GM12874 (cell line): ENCODE measurements at regions not wholly inside any gene's neighbourhood (a gene's known extent, or its start where the extent isn't known, plus 50 kb on each side); places are given as distances from the start of the nearest gene placed in this dataset.

ENCODE experiments used
- TF ChIP-seq, protein P1 (sequence below): IDR thresholded peaks from 2 replicates; pipeline ENCODE4 v1.5.1; 2011; ENCODE audit warnings: low read depth, mild to moderate bottlenecking, control low read depth, low read length, moderate library complexity; ENCODE audit not compliant: insufficient read depth

DNA sequence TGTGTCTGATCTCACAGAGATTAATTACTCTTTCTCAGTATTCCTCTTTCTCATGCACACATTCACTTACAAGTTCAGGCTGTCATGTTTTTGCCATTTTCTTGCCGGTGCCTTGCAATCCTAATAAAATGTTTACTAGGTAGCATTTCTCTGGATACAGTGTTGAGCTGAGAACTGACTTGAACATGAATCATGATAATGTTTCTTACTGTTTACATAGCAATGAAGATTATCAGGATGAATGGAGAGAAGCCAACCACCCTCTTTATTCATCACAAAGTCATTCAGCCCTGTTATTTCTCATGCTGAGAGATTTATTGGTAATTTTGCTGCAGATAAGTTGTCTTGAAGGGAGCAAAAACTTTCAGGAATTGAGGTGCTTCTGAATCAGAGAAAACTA, 185.5 kb upstream of the ECI2 start:
- TF ChIP-seq, protein P1, sequence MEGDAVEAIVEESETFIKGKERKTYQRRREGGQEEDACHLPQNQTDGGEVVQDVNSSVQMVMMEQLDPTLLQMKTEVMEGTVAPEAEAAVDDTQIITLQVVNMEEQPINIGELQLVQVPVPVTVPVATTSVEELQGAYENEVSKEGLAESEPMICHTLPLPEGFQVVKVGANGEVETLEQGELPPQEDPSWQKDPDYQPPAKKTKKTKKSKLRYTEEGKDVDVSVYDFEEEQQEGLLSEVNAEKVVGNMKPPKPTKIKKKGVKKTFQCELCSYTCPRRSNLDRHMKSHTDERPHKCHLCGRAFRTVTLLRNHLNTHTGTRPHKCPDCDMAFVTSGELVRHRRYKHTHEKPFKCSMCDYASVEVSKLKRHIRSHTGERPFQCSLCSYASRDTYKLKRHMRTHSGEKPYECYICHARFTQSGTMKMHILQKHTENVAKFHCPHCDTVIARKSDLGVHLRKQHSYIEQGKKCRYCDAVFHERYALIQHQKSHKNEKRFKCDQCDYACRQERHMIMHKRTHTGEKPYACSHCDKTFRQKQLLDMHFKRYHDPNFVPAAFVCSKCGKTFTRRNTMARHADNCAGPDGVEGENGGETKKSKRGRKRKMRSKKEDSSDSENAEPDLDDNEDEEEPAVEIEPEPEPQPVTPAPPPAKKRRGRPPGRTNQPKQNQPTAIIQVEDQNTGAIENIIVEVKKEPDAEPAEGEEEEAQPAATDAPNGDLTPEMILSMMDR: no peak

DNA sequence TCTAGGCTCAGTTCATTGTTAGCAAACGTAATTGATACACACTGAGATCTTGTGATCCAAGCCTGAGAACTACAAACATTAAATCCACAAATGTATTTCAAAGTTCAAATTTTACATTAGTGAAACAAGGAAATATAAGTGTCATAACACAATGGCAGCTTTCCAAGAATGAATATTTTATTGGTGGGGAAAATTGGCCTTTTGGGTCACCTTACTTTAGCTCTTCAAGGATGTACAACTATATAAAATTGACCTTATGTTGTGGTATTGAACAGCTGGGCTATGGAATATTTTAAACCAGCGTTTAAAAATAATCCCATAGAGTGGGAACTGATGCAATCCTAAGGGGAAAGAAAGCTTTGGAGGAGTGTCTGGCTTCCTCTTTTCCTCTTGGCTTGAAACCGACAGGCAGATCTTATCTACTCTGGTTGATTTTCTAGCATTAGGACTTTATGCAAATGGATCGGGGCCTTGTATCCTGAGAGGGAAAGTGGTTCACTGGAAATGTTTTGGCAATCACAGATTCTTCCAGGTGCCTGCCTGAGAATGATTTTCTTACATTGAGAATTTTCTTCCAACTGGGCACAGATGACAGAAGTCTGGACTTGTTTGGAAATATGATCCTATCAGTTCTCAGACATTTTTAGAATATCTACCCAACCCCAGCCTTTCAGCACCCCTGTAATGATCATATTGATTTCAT, 184.8 kb upstream of the ECI2 start:
- TF ChIP-seq, protein P1: no peak

DNA sequence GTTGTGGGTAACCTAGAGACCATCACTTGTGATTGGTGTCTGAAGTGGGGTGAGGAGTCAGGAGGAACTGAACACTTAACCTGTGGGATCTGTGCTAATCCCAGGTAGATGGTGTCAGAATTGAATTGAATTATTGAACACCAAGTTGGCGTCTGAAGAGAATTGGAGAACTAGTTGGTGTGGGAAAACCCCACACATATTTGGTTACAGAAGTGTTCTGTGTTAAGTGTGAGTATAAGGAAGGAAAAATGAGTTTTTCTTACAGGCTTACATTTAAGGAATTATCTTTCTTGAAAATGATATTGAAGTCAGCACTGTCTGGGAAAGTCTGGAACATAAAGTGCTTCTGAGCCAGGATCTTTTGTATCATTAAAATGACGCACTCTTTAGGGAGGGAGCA, 182.9 kb upstream of the ECI2 start:
- TF ChIP-seq, protein P1: no peak

DNA sequence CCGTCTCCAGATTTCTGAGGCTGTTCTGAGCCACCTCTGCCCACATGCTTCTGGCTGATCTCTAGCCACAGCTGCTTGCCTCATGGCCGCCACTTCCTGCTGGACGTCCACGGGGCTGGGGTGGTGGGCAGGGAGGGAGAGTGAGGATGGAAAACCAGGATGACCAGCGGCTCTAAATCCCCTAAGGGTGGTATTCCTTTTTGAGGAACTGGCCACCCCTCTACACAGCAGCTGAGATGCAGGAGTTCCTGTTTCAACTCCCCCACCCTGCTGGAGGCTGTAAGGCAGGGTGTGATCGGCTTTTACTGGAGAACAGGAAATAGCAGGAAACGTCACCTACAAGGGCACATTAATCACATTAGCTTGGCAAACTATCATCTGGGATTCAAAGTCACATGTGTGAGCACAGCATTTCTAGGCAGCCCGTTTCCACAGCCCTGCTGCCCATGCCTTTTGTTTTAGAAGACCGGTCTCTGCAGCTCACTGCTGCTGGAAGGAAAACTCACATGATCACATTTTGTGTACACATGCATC, 181.6 kb upstream of the ECI2 start:
- TF ChIP-seq, protein P1: no peak

DNA sequence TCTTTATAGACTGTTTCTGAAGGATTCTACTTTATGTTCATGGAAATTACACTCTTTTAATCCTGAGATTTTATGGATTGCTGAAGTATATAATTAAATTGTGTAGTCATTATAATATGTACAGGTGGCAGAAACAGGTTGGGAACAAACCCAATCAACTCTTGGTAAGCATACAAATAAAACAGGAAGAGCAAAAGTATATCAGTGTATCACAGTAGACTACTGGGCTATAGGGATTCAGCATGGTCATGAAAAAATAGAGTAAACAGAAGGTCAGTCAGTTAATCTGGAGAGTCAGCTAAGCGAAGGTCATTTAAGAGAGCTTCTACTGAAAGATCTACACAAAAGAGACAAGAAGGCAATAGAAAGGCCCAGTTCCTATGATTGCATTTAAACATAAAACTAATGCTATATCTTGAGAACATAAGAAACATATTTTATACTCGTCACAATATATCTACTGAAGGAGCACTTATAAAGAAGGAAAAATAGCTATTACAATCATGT, 178.9 kb upstream of the ECI2 start:
- TF ChIP-seq, protein P1: no peak

DNA sequence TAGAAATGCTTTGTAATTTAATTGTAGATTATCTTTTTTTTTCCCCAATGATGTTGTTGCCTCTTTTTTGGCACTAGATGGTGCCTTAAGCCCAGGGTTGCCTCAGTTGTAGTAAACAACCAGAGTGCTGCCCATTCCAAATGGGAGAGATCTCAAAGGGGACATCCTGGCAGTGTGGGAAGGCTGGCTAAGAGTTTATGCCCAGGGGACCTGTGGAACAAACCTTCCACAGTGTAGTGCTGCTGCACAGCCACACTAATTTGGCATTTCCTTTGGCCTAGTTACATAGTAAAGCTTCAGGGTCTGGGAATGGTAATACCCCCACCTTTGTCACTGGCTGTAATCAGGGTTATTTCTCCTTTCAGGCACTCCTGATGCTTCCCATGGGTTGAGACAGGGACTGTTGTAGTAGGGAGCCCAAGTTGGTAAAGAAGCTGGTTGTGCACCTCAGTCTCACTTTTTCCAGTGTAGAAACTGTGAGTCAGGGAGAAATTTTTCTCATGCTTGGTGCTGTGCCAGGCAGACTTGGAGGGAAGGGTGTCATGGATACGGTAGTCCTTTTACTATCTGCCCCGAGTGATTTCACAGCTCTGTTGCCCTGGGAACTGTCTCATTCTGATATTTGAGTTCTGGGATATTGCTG, 177.8 kb upstream of the ECI2 start:
- TF ChIP-seq, protein P1: no peak

DNA sequence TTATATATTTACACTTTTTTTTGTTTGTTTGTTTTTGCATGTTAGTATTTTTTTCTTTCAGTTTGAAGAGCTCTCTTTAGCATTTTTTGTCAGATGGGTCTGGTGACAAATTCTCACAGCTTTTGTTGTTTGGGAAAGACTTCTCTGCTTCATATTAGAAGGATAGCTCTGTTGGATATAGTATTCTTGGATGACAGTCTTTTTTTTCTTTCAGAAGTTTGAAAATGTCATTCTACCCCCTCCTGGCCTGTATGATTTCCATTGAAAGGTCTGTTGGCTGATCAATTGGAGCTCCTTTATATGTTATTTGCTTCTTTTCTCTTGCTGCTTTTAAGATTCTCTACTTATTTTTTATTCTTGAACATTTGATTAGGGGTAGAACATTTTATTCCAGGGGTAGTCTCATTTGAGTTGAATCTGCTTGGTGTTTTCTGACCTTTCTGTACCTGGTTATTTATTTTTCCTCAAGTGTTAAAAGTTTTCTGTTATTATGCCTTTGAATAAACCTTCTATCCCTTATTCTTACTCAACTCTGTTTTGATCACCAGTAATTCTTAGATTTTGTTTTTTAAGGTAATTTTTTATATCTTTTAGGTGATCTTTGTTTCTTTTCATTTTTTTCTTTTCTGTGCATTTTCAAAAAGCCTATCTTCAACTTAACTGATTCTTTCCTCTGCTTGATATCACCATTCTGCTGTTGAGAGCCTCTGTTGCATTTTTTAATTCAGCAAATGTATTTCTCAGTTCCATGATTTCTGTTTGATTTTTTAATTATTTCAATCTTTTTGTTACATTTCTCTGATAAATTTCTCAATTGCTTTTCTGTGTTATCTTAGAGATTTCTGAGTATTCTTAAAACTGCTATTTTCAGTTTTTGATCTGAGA, 176.8 kb upstream of the ECI2 start:
- TF ChIP-seq, protein P1: no peak
